A549 (cell line): ENCODE measurements at regions not wholly inside any gene's neighbourhood (a gene's known extent, or its start where the extent isn't known, plus 50 kb on each side); places are given as distances from the start of the nearest gene placed in this dataset.
A peak's percentile ranks its signal among the peaks of the same experiment; 100 is the strongest.

Experiments
- ATAC-seq, 2 experiments: fragments of 200-7000 bp in 1 of 2; fragments of >200 bp in 1 of 2; cut with Nextera tagmentation in 1 of 2; cut with Tn5 transposase in 1 of 2; 3 replicates each; pipeline versions ENCODE4 v1.8.0 to v1.9.1; 2018 to 2020; ENCODE audit warnings: mild to moderate bottlenecking in 1 of 2, moderate library complexity in 1 of 2
- CTCF ChIA-PET: fragments of 300-600 bp; sonication (Branson Sonifier 250); formaldehyde crosslinking; extraction: SDS; loops from one replicate; lab custom pipeline; 2021; ENCODE audit warnings: antibody characterized with exemption, inconsistent platforms; lab: Yijun Ruan, JAX
- POLR2A ChIA-PET: fragments of 350-600 bp; formaldehyde crosslinking; extraction: SDS; loops from one replicate; lab custom pipeline; 2021; ENCODE audit warnings: antibody characterized with exemption, inconsistent platforms; lab: Yijun Ruan, JAX
- DNase-seq, 2 experiments: peaks; one replicate each; pipeline versions ENCODE4 v3.0.0 to v3.0.0-alpha.2; 2011 to 2016; ENCODE audit warnings: low read depth in 1 of 2, low spot score in 1 of 2
- FAIRE-seq: peaks from 2 replicates; lab custom pipeline; 2011; peaks lifted over from hg19 to GRCh38; lab: Jason Lieb, UNC
- H3K27ac ChIP-seq, 2 experiments: fragments of >200 bp; sonication (Bioruptor Twin); formaldehyde crosslinking; 3 replicates each; pipeline ENCODE4 v1.5.1; 2016 to 2017
- H3K4me1 ChIP-seq: fragments of >200 bp; sonication (Bioruptor Twin); formaldehyde crosslinking; 3 replicates; pipeline ENCODE4 v1.6.1; 2016
- H3K4me2 ChIP-seq: fragments of >200 bp; sonication (Bioruptor Twin); formaldehyde crosslinking; 3 replicates; pipeline ENCODE4 v1.6.1; 2016
- H3K4me3 ChIP-seq: fragments of >200 bp; sonication (Bioruptor Twin); formaldehyde crosslinking; 3 replicates; pipeline ENCODE4 v1.5.1; 2016
- H3K9me3 ChIP-seq: fragments of >200 bp; sonication (Bioruptor Twin); formaldehyde crosslinking; 3 replicates; pipeline ENCODE4 v1.6.1; 2016
- EHF ChIP-seq: fragments of 250-450 bp; sonication (Bioruptor Pico); IDR thresholded peaks from 2 replicates; pipeline ENCODE4 v1.5.0; 2020; ENCODE audit warnings: mild to moderate bottlenecking
- FOSL2 ChIP-seq, 2 experiments: fragments of 450-650 bp in 1 of 2; fragments of >200 bp in 1 of 2; sonication (Bioruptor Twin) in 1 of 2; formaldehyde crosslinking; IDR thresholded peaks; 2 replicates each; pipeline versions ENCODE4 v1.5.0 to v1.6.1; 2016 to 2020; ENCODE audit warnings: mild to moderate bottlenecking in 1 of 2, moderate library complexity in 1 of 2
- FOXS1 ChIP-seq: fragments of 250-450 bp; sonication (Bioruptor Pico); IDR thresholded peaks from 2 replicates; pipeline ENCODE4 v1.5.0; 2020; ENCODE audit warnings: mild to moderate bottlenecking, moderate library complexity
- JUN ChIP-seq, 2 experiments: fragments of >200 bp; sonication (Bioruptor Twin); formaldehyde crosslinking; IDR thresholded peaks; 2 replicates in 1 of 2; 3 replicates in 1 of 2; pipeline ENCODE4 v1.6.1; 2016 to 2017
- KDM1A ChIP-seq: fragments of 200-600 bp; sonication (generic); IDR thresholded peaks from 2 replicates; pipeline ENCODE4 v1.6.1; 2016; ENCODE audit warnings: low read depth, mild to moderate bottlenecking
- MAFK ChIP-seq: fragments of 450-650 bp; IDR thresholded peaks from 2 replicates; pipeline ENCODE4 v1.6.1; 2014; ENCODE audit not compliant: partially characterized antibody
- POLR2AphosphoS2 ChIP-seq: conservative IDR thresholded peaks from 2 replicates; pipeline ENCODE4 v1.6.1; 2012; ENCODE audit warnings: low read length, improper control_type of control experiment, inconsistent platforms
- RAD21 ChIP-seq, 2 experiments: fragments of >200 bp in 1 of 2; sonication (Bioruptor Twin) in 1 of 2; formaldehyde crosslinking in 1 of 2; IDR thresholded peaks in 1 of 2; conservative IDR thresholded peaks in 1 of 2; 2 replicates in 1 of 2; 3 replicates in 1 of 2; pipeline ENCODE4 v1.6.1; 2012 to 2018; ENCODE audit warnings: inconsistent platforms in 1 of 2
- RFX5 ChIP-seq: fragments of 450-650 bp; IDR thresholded peaks from 2 replicates; pipeline ENCODE4 v1.7.1; 2014; ENCODE audit warnings: antibody characterized with exemption, mild to moderate bottlenecking, moderate library complexity
- SMC3 ChIP-seq: fragments of >200 bp; sonication (Bioruptor Twin); formaldehyde crosslinking; IDR thresholded peaks from 3 replicates; pipeline ENCODE4 v1.6.1; 2018; ENCODE audit warnings: inconsistent platforms
- SREBF2 ChIP-seq: fragments of 450-650 bp; IDR thresholded peaks from 2 replicates; pipeline ENCODE4 v1.6.1; 2014; ENCODE audit warnings: mild to moderate bottlenecking, moderate library complexity
- TFCP2L1 ChIP-seq: fragments of 250-450 bp; sonication (Bioruptor Pico); IDR thresholded peaks from 2 replicates; pipeline ENCODE4 v1.5.0; 2021; ENCODE audit warnings: mild to moderate bottlenecking
- WGBS: methylation state at CpG from one replicate; pipeline ENCODE4 v1.1.6; 2017; ENCODE audit errors: missing lambda C conversion rate; 5-methylcytosine and 5-hydroxymethylcytosine counted together
- TF ChIP-seq, protein P1 (sequence below): fragments of >200 bp; sonication (Bioruptor Twin); formaldehyde crosslinking; IDR thresholded peaks from 2 replicates; pipeline ENCODE4 v1.6.1; 2016
- TF ChIP-seq, protein P2 (sequence below): fragments of 150-350 bp; IDR thresholded peaks from 2 replicates; pipeline ENCODE4 v1.6.1; 2014; ENCODE audit warnings: low read depth, mild to moderate bottlenecking, low read length
- TF ChIP-seq, protein P3 (sequence below): fragments of >200 bp; sonication (Bioruptor Twin); formaldehyde crosslinking; IDR thresholded peaks from 3 replicates; pipeline ENCODE4 v1.6.1; 2016
- TF ChIP-seq, protein P4 (sequence below): IDR thresholded peaks from 2 replicates; pipeline ENCODE4 v1.6.1; 2012

DNA sequence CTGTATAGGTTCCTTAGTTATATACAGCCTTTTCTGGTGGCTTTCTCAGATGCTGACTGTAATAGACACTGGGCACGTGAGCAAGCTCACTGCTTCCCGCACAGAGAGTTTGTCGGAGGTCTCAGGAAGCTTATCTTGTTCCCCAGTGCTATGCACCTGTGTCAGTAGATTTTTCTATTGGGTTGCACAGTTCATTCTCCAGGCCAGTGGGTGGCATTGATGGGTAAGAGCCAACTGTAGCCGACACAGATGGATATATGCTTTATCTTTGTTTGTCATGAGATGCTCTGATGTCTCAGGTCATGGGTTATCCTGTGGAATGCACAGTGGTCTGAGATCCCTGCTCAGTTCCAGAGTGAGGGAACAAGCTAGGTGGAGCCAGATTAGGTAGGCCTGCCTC lies 293.0 kb downstream of the GRB14 start:
- Histone ChIP-seq H3K4me1 (no peaks in the 10 kb centered on the region), H3K27ac (no peak overlapping the region), H3K9me3 (peaks cover 5% of the 10 kb centered on the region; the same call in 1 of the 3 replicates), H3K4me2 (no peak overlapping the region), H3K4me3 (no peak overlapping the region)
- TF ChIP-seq, protein P1, sequence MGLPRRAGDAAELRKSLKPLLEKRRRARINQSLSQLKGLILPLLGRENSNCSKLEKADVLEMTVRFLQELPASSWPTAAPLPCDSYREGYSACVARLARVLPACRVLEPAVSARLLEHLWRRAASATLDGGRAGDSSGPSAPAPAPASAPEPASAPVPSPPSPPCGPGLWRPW: no peak
- TF ChIP-seq, protein P2, sequence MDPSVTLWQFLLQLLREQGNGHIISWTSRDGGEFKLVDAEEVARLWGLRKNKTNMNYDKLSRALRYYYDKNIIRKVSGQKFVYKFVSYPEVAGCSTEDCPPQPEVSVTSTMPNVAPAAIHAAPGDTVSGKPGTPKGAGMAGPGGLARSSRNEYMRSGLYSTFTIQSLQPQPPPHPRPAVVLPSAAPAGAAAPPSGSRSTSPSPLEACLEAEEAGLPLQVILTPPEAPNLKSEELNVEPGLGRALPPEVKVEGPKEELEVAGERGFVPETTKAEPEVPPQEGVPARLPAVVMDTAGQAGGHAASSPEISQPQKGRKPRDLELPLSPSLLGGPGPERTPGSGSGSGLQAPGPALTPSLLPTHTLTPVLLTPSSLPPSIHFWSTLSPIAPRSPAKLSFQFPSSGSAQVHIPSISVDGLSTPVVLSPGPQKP: no peak
- TF ChIP-seq, protein P3, sequence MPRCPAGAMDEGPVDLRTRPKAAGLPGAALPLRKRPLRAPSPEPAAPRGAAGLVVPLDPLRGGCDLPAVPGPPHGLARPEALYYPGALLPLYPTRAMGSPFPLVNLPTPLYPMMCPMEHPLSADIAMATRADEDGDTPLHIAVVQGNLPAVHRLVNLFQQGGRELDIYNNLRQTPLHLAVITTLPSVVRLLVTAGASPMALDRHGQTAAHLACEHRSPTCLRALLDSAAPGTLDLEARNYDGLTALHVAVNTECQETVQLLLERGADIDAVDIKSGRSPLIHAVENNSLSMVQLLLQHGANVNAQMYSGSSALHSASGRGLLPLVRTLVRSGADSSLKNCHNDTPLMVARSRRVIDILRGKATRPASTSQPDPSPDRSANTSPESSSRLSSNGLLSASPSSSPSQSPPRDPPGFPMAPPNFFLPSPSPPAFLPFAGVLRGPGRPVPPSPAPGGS: no peak
- TF ChIP-seq KDM1A (no peak), EHF (CRISPR knock-in tag) (no peak)
- ATAC-seq (no peak), FAIRE-seq (no peak), DNase-seq (no peak)
- 43% methylated on average over 4 of the region's 4 CpGs for WGBS
- POLR2A ChIA-PET: no interaction called here
- CTCF ChIA-PET: interaction anchor here (0.6 kb wide), 1 partner anchor 199 kb away, joined by 4 read pairs; no protein-coding TSS in a partner anchor

DNA sequence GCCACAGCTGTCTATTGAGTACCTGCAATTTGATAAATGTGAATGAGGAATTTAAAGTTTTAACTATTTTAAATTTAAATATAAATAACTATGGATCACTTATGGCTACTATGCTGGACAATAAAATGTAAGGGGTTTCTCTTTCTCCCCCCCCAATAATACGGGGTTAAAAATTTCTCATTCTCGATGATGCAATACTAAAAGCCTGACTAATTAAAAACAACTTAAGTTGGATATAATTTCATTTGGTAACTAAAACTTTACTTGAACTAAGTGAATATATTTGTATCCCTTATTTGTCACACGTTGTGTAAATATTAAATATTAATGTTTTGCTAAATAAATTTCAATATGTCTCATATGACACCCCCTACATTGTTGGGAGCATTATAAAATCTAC lies 297.3 kb downstream of the GRB14 start:
- no peak for FAIRE-seq
- ATAC-seq: no peak
- no peak overlapping the region for H3K4me3 ChIP-seq
- 34% methylated on average over 3 of the region's 3 CpGs for WGBS
- TF ChIP-seq SMC3: no peak
- TF ChIP-seq, all 56 proteins: peak for 0
- ChIA-PET POLR2A (no interaction called here), CTCF (no interaction called here)
- H3K4me2 ChIP-seq: no peak overlapping the region
- H3K9me3 ChIP-seq: peaks cover 5% of the 10 kb centered on the region; the same call in 1 of the 3 replicates
- H3K4me1 ChIP-seq: no peaks in the 10 kb centered on the region
- no peak for DNase-seq
- H3K27ac ChIP-seq: no peak overlapping the region

DNA sequence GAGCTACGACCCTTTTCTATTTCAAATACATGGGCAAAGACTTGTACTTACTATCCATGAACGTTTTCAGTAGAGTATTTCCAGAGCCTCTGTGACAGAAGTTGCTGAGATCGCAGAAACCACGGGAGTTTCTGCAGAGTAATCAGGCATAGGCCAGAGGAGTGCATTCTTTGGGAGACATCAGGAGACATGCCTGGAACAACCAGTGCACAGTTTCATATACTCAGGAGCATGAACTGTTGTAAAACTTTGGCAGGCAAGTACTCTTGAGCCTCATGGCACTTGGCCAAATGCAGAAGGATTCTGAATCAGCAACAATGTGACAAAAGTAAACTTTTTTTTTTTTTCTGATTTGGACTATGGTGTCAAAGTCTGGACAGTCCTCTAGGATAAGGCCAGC lies 307.1 kb downstream of the GRB14 start:
- H3K27ac ChIP-seq: no peak overlapping the region
- ATAC-seq: no peak
- TF ChIP-seq MAFK: peak; percentile 13
- no peak for TF ChIP-seq TFCP2L1 (CRISPR knock-in tag)
- no peak overlapping the region for H3K4me3 ChIP-seq
- no peaks in the 10 kb centered on the region for H3K4me1 ChIP-seq
- 28% methylated on average over 4 of the region's 4 CpGs for WGBS
- ChIA-PET CTCF (no interaction called here), POLR2A (no interaction called here)
- no peak overlapping the region for H3K4me2 ChIP-seq
- peak in 1 of 2 experiments; percentile 6 for DNase-seq
- no peaks in the 10 kb centered on the region for H3K9me3 ChIP-seq
- FAIRE-seq: no peak

DNA sequence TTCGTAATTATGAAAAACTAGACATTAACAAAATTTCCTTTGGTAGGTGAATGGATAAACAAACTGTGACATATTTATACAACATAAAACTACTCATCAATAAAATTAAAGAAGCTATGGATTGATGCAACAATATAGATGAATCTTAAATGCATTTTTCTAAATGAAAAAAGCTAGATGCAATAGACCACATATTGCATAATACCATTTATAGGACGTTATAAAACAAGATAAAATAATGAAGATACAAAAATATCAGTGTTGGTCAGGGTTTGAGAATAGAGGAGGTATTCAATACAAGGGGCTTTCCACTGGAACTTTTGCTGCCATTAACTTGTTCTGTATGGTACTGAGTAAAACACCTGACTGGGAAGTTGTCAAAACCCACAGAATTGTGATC lies 314.4 kb downstream of the GRB14 start:
- POLR2A ChIA-PET: no interaction called here
- Histone ChIP-seq H3K4me1 (no peaks in the 10 kb centered on the region), H3K27ac (no peak overlapping the region), H3K4me2 (no peak overlapping the region), H3K4me3 (no peak overlapping the region), H3K9me3 (no peaks in the 10 kb centered on the region)
- CTCF ChIA-PET: no interaction called here
- WGBS: 44% methylated on average over 2 of the region's 2 CpGs
- ATAC-seq (no peak), FAIRE-seq (no peak), DNase-seq (no peak)
- TF ChIP-seq SREBF2 (no peak), KDM1A (no peak), RAD21 (conservative IDR thresholded peaks at IDR 0.05 in 1 of 2, IDR thresholded peaks at IDR 0.05 in 1 of 2) (no peak), JUN (IDR thresholded peaks at IDR 0.05) (no peak), FOXS1 (CRISPR knock-in tag) (no peak), POLR2AphosphoS2 (no peak), RFX5 (no peak), FOSL2 (IDR thresholded peaks at IDR 0.05) (no peak), FOSL2 (CRISPR knock-in tag; IDR thresholded peaks at IDR 0.05) (no peak)
- TF ChIP-seq, protein P4, sequence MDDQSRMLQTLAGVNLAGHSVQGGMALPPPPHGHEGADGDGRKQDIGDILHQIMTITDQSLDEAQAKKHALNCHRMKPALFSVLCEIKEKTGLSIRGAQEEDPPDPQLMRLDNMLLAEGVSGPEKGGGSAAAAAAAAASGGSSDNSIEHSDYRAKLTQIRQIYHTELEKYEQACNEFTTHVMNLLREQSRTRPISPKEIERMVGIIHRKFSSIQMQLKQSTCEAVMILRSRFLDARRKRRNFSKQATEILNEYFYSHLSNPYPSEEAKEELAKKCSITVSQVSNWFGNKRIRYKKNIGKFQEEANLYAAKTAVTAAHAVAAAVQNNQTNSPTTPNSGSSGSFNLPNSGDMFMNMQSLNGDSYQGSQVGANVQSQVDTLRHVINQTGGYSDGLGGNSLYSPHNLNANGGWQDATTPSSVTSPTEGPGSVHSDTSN: no peak
- TF ChIP-seq, protein P3: no peak
